ENCODE measurements at regions not wholly inside any gene's neighbourhood (a gene's known extent, or its start where the extent isn't known, plus 50 kb on each side); places are given as distances from the start of the nearest gene placed in this dataset.

DNA sequence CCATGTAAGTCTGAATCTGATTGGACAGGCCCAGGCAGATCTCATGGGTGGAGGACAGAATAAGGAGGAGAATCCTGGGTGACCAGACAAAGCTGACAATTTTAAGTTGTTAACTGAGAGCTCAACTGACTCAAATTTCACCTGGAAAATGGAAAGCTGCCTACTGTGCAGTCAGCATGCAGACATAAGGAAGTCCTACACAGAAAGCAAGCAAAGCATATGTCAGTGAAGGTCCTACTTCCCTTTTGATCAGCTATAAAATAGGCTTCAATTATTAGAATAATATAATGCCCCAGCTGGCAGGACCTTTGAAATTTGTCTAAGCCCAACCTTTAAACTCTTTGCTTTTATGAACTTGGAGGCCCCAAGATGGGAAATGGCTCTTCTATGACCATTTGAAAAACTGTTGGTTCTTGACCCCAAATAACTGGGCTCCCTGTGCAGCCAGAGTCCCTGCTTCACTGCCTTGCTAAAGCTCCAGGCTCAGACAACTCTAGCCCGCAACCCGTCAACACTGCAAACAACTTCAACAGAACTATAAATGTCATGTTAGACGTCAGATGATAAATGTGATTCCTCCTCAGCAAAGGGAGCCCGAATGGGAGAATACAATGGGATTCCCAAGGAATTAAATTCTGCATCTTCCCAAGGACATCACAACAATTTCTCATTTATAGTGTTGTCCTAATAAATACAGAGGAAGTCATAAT is 118.9 kb upstream of the ADRA1B start:
- Histone ChIP-seq H3K4me2 (ENCODE audit: insufficient read depth, low read length) (no peak overlapping the region), H3K9me3 (replicated peaks; ENCODE audit: control insufficient read depth, insufficient read depth, low read depth, low read length) (no peaks in the 10 kb centered on the region), H3K79me2 (ENCODE audit: control insufficient read depth, insufficient read depth, low read length) (no peaks in the 10 kb centered on the region), H3K27ac (ENCODE audit: extremely low read depth, low read depth, low read length) (no peak overlapping the region), H3K9ac (ENCODE audit: insufficient read depth in 1 of 2, low read depth in 2 of 2, low read length in 2 of 2) (no peak overlapping the region), H3K36me3 (ENCODE audit: control insufficient read depth, insufficient read depth, low read length) (no peaks in the 10 kb centered on the region), H3K4me3 (no peak overlapping the region), H3K4me1 (replicated peaks in 1 of 2; ENCODE audit: control insufficient read depth in 2 of 2, insufficient read depth in 2 of 2, low read length in 2 of 2) (no peaks in the 10 kb centered on the region), H2AFZ (ENCODE audit: low read depth, low read length) (no peak overlapping the region), H3K9me1 (ENCODE audit: control insufficient read depth, insufficient read depth, low read length) (no peaks in the 10 kb centered on the region), H3K27me3 (ENCODE audit: control insufficient read depth in 2 of 2, insufficient read depth in 2 of 2, low read length in 2 of 2) (no peaks in the 10 kb centered on the region; a peak in 1 of 5 replicates), H4K20me1 (replicated peaks; ENCODE audit: control insufficient read depth, insufficient read depth, low read length) (no peaks in the 10 kb centered on the region)
- BruUV-seq (replicated peaks), result no TSS peak
- TF ChIP-seq, protein P1, sequence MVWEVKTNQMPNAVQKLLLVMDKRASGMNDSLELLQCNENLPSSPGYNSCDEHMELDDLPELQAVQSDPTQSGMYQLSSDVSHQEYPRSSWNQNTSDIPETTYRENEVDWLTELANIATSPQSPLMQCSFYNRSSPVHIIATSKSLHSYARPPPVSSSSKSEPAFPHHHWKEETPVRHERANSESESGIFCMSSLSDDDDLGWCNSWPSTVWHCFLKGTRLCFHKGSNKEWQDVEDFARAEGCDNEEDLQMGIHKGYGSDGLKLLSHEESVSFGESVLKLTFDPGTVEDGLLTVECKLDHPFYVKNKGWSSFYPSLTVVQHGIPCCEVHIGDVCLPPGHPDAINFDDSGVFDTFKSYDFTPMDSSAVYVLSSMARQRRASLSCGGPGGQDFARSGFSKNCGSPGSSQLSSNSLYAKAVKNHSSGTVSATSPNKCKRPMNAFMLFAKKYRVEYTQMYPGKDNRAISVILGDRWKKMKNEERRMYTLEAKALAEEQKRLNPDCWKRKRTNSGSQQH (CRISPR knock-in tag; IDR thresholded peaks at IDR 0.05), result no peak
- TF ChIP-seq ZKSCAN8 (CRISPR knock-in tag; IDR thresholded peaks at IDR 0.05) (no peak), ZNF586 (CRISPR knock-in tag; conservative IDR thresholded peaks at IDR 0.05) (no peak), POLR2A (conservative IDR thresholded peaks at IDR 0.05) (no peak), ZNF766 (CRISPR knock-in tag; conservative IDR thresholded peaks at IDR 0.05) (no peak), ZNF165 (CRISPR knock-in tag; IDR thresholded peaks at IDR 0.05; ENCODE audit: borderline replicate concordance) (no peak), TRIM24 (IDR thresholded peaks at IDR 0.05) (no peak), ZNF583 (CRISPR knock-in tag; IDR thresholded peaks at IDR 0.05) (no peak), BHLHE40 (IDR thresholded peaks at IDR 0.05; ENCODE audit: low read length) (no peak), TSC22D4 (tag; IDR thresholded peaks at IDR 0.05) (no peak), GABPB1 (CRISPR knock-in tag; IDR thresholded peaks at IDR 0.05) (no peak), CEBPG (CRISPR knock-in tag; IDR thresholded peaks at IDR 0.05) (no peak), CEBPG (tag; conservative IDR thresholded peaks at IDR 0.05 in 1 of 2, IDR thresholded peaks at IDR 0.05 in 1 of 2) (no peak), ARNT (IDR thresholded peaks at IDR 0.05) (no peak)
- ATAC-seq (no peak), DNase-seq (ENCODE audit: extremely low read depth in 1 of 4, low spot score in 3 of 4) (no peak), FAIRE-seq (no peak)
- ChIA-PET CTCF (ENCODE audit: low intra/inter-chr PET ratio) (no interaction called here), POLR2A (no interaction called here)
- in situ Hi-C loops (cut with MboI) (no loop called here), intact Hi-C loops (cut with micrococcal nuclease) (no loop called here)
- 2% methylated on average over 4 of the region's 4 CpGs for WGBS (ENCODE audit: insufficient coverage, low coverage, missing lambda C conversion rate)
